ENCODE measurements at regions not wholly inside any gene's neighbourhood (a gene's known extent, or its start where the extent isn't known, plus 50 kb on each side); places are given as distances from the start of the nearest gene placed in this dataset.
"Not testable (repeated sequence)": the region's sequence is repeated elsewhere in the genome, so short reads cannot be mapped to it uniquely, and the experiment has no call there.

- TF ChIP-seq ZFP30 (CRISPR knock-in tag; IDR thresholded peaks at IDR 0.05) (no peak), CSDC2 (CRISPR knock-in tag; IDR thresholded peaks at IDR 0.05) (no peak), GLIS3 (CRISPR knock-in tag; IDR thresholded peaks at IDR 0.05) (no peak)
- ATAC-seq = no peak
Observed at GRCh38 chr16:31734265-31734664, 139.3 kb upstream of the ZNF267 start.

- not testable (repeated sequence) for ATAC-seq
Observed at GRCh38 chr16:31745098-31745497, 128.5 kb upstream of the ZNF267 start.

GRCh38 chr16:31745900-31746299, 127.7 kb upstream of the ZNF267 start:
- no peak for ATAC-seq
- TF ChIP-seq ARNTL (CRISPR knock-in tag; IDR thresholded peaks at IDR 0.05; ENCODE audit: borderline replicate concordance, low read depth) (no peak), RARB (CRISPR knock-in tag; IDR thresholded peaks at IDR 0.05) (no peak), ISL1 (CRISPR knock-in tag; IDR thresholded peaks at IDR 0.05) (no peak), ZNF70 (CRISPR knock-in tag; IDR thresholded peaks at IDR 0.05) (no peak), BACH2 (CRISPR knock-in tag; IDR thresholded peaks at IDR 0.05; ENCODE audit: borderline replicate concordance) (no peak), CREB5 (CRISPR knock-in tag; IDR thresholded peaks at IDR 0.05; ENCODE audit: low read depth) (no peak), POU6F1 (CRISPR knock-in tag; IDR thresholded peaks at IDR 0.05; ENCODE audit: borderline replicate concordance, low read depth) (no peak), CSDC2 (CRISPR knock-in tag; IDR thresholded peaks at IDR 0.05) (no peak), TOX (CRISPR knock-in tag; IDR thresholded peaks at IDR 0.05; ENCODE audit: borderline replicate concordance) (no peak), ZC3H10 (CRISPR knock-in tag; IDR thresholded peaks at IDR 0.05) (no peak), OSR1 (CRISPR knock-in tag; IDR thresholded peaks at IDR 0.05) (no peak), TCF4 (CRISPR knock-in tag; IDR thresholded peaks at IDR 0.05; ENCODE audit: borderline replicate concordance) (no peak), TSHZ2 (CRISPR knock-in tag; IDR thresholded peaks at IDR 0.05) (no peak), CSRNP3 (CRISPR knock-in tag; IDR thresholded peaks at IDR 0.05) (no peak), PATZ1 (CRISPR knock-in tag; IDR thresholded peaks at IDR 0.05; ENCODE audit: borderline replicate concordance) (no peak)

GRCh38 chr16:31754998-31755615, 118.5 kb upstream of the ZNF267 start:
- no peak for ATAC-seq
- no peak for TF ChIP-seq TOX (CRISPR knock-in tag; IDR thresholded peaks at IDR 0.05; ENCODE audit: borderline replicate concordance)

GRCh38 chr16:31764103-31764502, 109.5 kb upstream of the ZNF267 start:
- ATAC-seq = no peak
- TF ChIP-seq ZC3H10 (CRISPR knock-in tag; IDR thresholded peaks at IDR 0.05) (no peak), GLIS3 (CRISPR knock-in tag; IDR thresholded peaks at IDR 0.05) (no peak), ZNF565 (CRISPR knock-in tag; conservative IDR thresholded peaks at IDR 0.05; ENCODE audit: low read depth) (no peak), OSR1 (CRISPR knock-in tag; IDR thresholded peaks at IDR 0.05) (no peak), CSDC2 (CRISPR knock-in tag; IDR thresholded peaks at IDR 0.05) (no peak), ZNF70 (CRISPR knock-in tag; IDR thresholded peaks at IDR 0.05) (no peak), SNAI2 (CRISPR knock-in tag; IDR thresholded peaks at IDR 0.05) (no peak), ESRRG (CRISPR knock-in tag; IDR thresholded peaks at IDR 0.05) (no peak), ARNTL (CRISPR knock-in tag; IDR thresholded peaks at IDR 0.05; ENCODE audit: borderline replicate concordance, low read depth) (no peak), TSHZ2 (CRISPR knock-in tag; IDR thresholded peaks at IDR 0.05) (no peak), TOX (CRISPR knock-in tag; IDR thresholded peaks at IDR 0.05; ENCODE audit: borderline replicate concordance) (no peak), POU6F1 (CRISPR knock-in tag; IDR thresholded peaks at IDR 0.05; ENCODE audit: borderline replicate concordance, low read depth) (no peak)

Data from SK-N-SH treated with all-trans-retinoic acid at 6 μM for 48 hours (cell line).